ENCODE measurements at regions not wholly inside any gene's neighbourhood (a gene's known extent, or its start where the extent isn't known, plus 50 kb on each side); places are given as distances from the start of the nearest gene placed in this dataset.
"Not testable (repeated sequence)": the region's sequence is repeated elsewhere in the genome, so short reads cannot be mapped to it uniquely, and the experiment has no call there.

GRCh38 chr5:126023994-126024441 is 399.2 kb upstream of the GRAMD2B start:
- H3K4me3 ChIP-seq (ENCODE audit: low read depth, low read length), result no peak overlapping the region
- DNase-seq (ENCODE audit: low read depth), result no peak
- H3K36me3 ChIP-seq (ENCODE audit: control insufficient read depth, insufficient read depth, low read length), result no peaks in the 10 kb centered on the region
- TF ChIP-seq CTCF (IDR thresholded peaks at IDR 0.05; ENCODE audit: insufficient read depth, low read length, poor library complexity, severe bottlenecking), result no peak
- no peaks in the 10 kb centered on the region for H3K27me3 ChIP-seq (ENCODE audit: control insufficient read depth, insufficient read depth, low read length)

GRCh38 chr5:126027149-126027548 is 396.1 kb upstream of the GRAMD2B start:
- Histone ChIP-seq H3K27me3 (ENCODE audit: control insufficient read depth, insufficient read depth, low read length) (no peaks in the 10 kb centered on the region), H3K4me3 (ENCODE audit: low read depth, low read length) (no peak overlapping the region), H3K36me3 (ENCODE audit: control insufficient read depth, insufficient read depth, low read length) (no peaks in the 10 kb centered on the region)
- TF ChIP-seq CTCF (IDR thresholded peaks at IDR 0.05; ENCODE audit: insufficient read depth, low read length, poor library complexity, severe bottlenecking), result no peak
- DNase-seq (ENCODE audit: low read depth), result no peak

- H3K36me3 ChIP-seq (ENCODE audit: control insufficient read depth, insufficient read depth, low read length), result no peaks in the 10 kb centered on the region
- no peaks in the 10 kb centered on the region for H3K27me3 ChIP-seq (ENCODE audit: control insufficient read depth, insufficient read depth, low read length)
- H3K4me3 ChIP-seq (ENCODE audit: low read depth, low read length), result no peak overlapping the region
- DNase-seq (ENCODE audit: low read depth), result no peak
- no peak for TF ChIP-seq CTCF (IDR thresholded peaks at IDR 0.05; ENCODE audit: insufficient read depth, low read length, poor library complexity, severe bottlenecking)
Observed at GRCh38 chr5:126027652-126028051, 395.6 kb upstream of the GRAMD2B start.

DNA sequence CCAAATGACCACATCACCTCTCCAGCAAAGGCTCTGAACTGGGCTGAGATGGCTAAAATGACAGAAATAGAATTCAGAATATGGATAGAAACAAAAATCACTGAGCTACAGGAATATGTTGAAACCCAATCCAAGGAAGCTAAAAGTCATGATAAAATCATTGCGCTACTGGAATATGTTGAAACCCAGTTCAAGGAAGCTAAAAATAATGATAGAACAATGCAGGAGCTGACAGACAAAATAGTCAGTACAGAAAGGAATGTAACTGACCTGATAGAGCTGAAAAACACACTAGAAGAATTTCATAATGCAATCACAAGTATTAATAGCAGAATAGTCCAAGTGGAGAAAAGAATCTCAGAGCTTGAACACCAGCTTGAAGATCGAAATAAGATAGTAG is 394.9 kb upstream of the GRAMD2B start:
- Histone ChIP-seq H3K4me3 (ENCODE audit: low read depth, low read length) (no peak overlapping the region), H3K27me3 (ENCODE audit: control insufficient read depth, insufficient read depth, low read length) (no peaks in the 10 kb centered on the region), H3K36me3 (ENCODE audit: control insufficient read depth, insufficient read depth, low read length) (no peaks in the 10 kb centered on the region)
- TF ChIP-seq CTCF (IDR thresholded peaks at IDR 0.05; ENCODE audit: insufficient read depth, low read length, poor library complexity, severe bottlenecking), result no peak
- no peak for DNase-seq (ENCODE audit: low read depth)

DNA sequence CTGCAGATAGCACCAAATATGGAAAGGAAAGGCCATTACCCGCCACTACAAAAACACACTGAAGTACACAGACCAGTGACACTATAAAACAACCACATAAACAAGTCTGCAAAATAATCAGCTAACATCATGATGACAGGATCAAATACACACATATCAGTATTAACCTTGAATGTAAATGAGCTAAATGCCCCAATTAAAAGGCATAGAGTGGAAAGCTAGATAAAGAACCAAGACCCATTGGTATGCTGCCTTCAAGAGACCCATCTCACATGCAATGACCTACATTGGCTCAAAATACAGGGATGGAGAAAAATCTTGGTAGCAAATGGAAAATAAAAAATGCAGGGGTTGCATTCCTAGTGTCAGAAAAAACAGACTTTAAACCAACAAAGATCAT is 393.9 kb upstream of the GRAMD2B start:
- H3K4me3 ChIP-seq (ENCODE audit: low read depth, low read length); H3K27me3 ChIP-seq (ENCODE audit: control insufficient read depth, insufficient read depth, low read length); H3K36me3 ChIP-seq (ENCODE audit: control insufficient read depth, insufficient read depth, low read length); DNase-seq (ENCODE audit: low read depth): not testable (repeated sequence)

- no peaks in the 10 kb centered on the region for H3K36me3 ChIP-seq (ENCODE audit: control insufficient read depth, insufficient read depth, low read length)
- TF ChIP-seq CTCF (IDR thresholded peaks at IDR 0.05; ENCODE audit: insufficient read depth, low read length, poor library complexity, severe bottlenecking), result no peak
Observed at GRCh38 chr5:126030698-126031097, 392.5 kb upstream of the GRAMD2B start.

More at GRCh38 chr5:126030698-126031097, 392.5 kb upstream of the GRAMD2B start:
- Histone ChIP-seq H3K4me3 (ENCODE audit: low read depth, low read length) (no peak overlapping the region), H3K27me3 (ENCODE audit: control insufficient read depth, insufficient read depth, low read length) (no peaks in the 10 kb centered on the region)
- DNase-seq (ENCODE audit: low read depth), result no peak

All from kidney epithelial cell (primary cell).